Lower lobe of right lung (tissue), 2 donors: ENCODE measurements at regions not wholly inside any gene's neighbourhood (a gene's known extent, or its start where the extent isn't known, plus 50 kb on each side); places are given as distances from the start of the nearest gene placed in this dataset.

ENCODE experiments used
- ATAC-seq, 2 donors: fragments of 200-7000 bp; cut with Tn5 transposase; one replicate each; pipeline ENCODE4 v1.9.1; 2020 to 2022; ENCODE audit warnings: mild to moderate bottlenecking in 2 of 2, moderate library complexity in 2 of 2
- DNase-seq: peaks from one replicate; pipeline ENCODE4 v3.0.0-alpha.2; 2020
- H3K27ac ChIP-seq: fragments of 200-600 bp; one replicate; pipeline ENCODE4 v1.8.0; 2022
- H3K27me3 ChIP-seq: fragments of 200-600 bp; one replicate; pipeline ENCODE4 v1.8.0; 2022; ENCODE audit warnings: low read depth
- H3K36me3 ChIP-seq: fragments of 200-600 bp; one replicate; pipeline ENCODE4 v1.8.0; 2022; ENCODE audit warnings: mild to moderate bottlenecking
- H3K4me1 ChIP-seq: fragments of 200-600 bp; one replicate; pipeline ENCODE4 v1.8.0; 2022
- H3K4me3 ChIP-seq: fragments of 200-600 bp; one replicate; pipeline ENCODE4 v1.8.0; 2022; ENCODE audit warnings: mild to moderate bottlenecking
- H3K9me3 ChIP-seq: fragments of 200-600 bp; one replicate; pipeline ENCODE4 v1.8.0; 2022
- CTCF ChIP-seq: fragments of 200-600 bp; IDR thresholded peaks from one replicate; pipeline ENCODE4 v1.8.0; 2022; ENCODE audit warnings: antibody characterized with exemption, mild to moderate bottlenecking
- intact Hi-C: fragments of 100-400 bp; cut with DNase I; formaldehyde crosslinking; loops from one replicate; pipeline ENCODE4 v1.11.0; 2022
- donor health status: DM: no; HTN: yes; CAD: no; lungs with severe emphysema.

GRCh38 chr2:173605994-173606393 is 251.3 kb downstream of the CDCA7 start:
- intact Hi-C loops = no loop called here
- Histone ChIP-seq H3K4me3 (no peak overlapping the region), H3K27ac (no peak overlapping the region), H3K9me3 (no peaks in the 10 kb centered on the region), H3K27me3 (no peaks in the 10 kb centered on the region), H3K4me1 (no peaks in the 10 kb centered on the region), H3K36me3 (no peaks in the 10 kb centered on the region)
- TF ChIP-seq CTCF = no peak
- ATAC-seq (no peak), DNase-seq (no peak)

GRCh38 chr2:173606619-173607248 is 252.1 kb downstream of the CDCA7 start:
- Histone ChIP-seq H3K9me3 (no peaks in the 10 kb centered on the region), H3K27me3 (no peaks in the 10 kb centered on the region), H3K36me3 (no peaks in the 10 kb centered on the region), H3K4me3 (no peak overlapping the region), H3K27ac (no peak overlapping the region), H3K4me1 (no peaks in the 10 kb centered on the region)
- intact Hi-C loops = no loop called here
- DNase-seq = no peak
- no peak for TF ChIP-seq CTCF
- ATAC-seq = no peak

GRCh38 chr2:173607606-173608311 is 253.1 kb downstream of the CDCA7 start:
- Histone ChIP-seq H3K27ac (no peak overlapping the region), H3K4me3 (no peak overlapping the region), H3K36me3 (no peaks in the 10 kb centered on the region), H3K27me3 (no peaks in the 10 kb centered on the region), H3K9me3 (no peaks in the 10 kb centered on the region), H3K4me1 (no peaks in the 10 kb centered on the region)
- ATAC-seq (no peak), DNase-seq (no peak)
- no peak for TF ChIP-seq CTCF
- intact Hi-C loops = no loop called here

GRCh38 chr2:173611121-173611520 is 256.4 kb downstream of the CDCA7 start:
- Histone ChIP-seq H3K27me3 (no peaks in the 10 kb centered on the region), H3K4me3 (no peak overlapping the region), H3K27ac (no peak overlapping the region), H3K4me1 (no peaks in the 10 kb centered on the region), H3K9me3 (no peaks in the 10 kb centered on the region), H3K36me3 (no peaks in the 10 kb centered on the region)
- intact Hi-C loops = no loop called here
- no peak for TF ChIP-seq CTCF
- DNase-seq (no peak), ATAC-seq (no peak)

GRCh38 chr2:173612354-173612753 is 257.7 kb downstream of the CDCA7 start:
- no peak for DNase-seq
- intact Hi-C loops = no loop called here
- no peaks in the 10 kb centered on the region for H3K36me3 ChIP-seq
- ATAC-seq = no peak
- H3K4me1 ChIP-seq = no peaks in the 10 kb centered on the region
- peaks cover 5% of the 10 kb centered on the region for H3K9me3 ChIP-seq
- H3K4me3 ChIP-seq = no peak overlapping the region
- no peak overlapping the region for H3K27ac ChIP-seq
- TF ChIP-seq CTCF = no peak
- H3K27me3 ChIP-seq = no peaks in the 10 kb centered on the region
